HCT116 (cell line): ENCODE measurements at regions not wholly inside any gene's neighbourhood (a gene's known extent, or its start where the extent isn't known, plus 50 kb on each side); places are given as distances from the start of the nearest gene placed in this dataset.

ENCODE experiments used
- ATAC-seq: fragments of 200-7000 bp; cut with Tn5 transposase; 2 replicates; pipeline ENCODE4 v1.9.1; 2020; ENCODE audit warnings: mild to moderate bottlenecking, moderate library complexity
- BruUV-seq: library from RNA; stranded (reverse); fragments of 400-500 nt; replicated peaks from 2 replicates; lab custom pipeline; 2021; lab: Mats Ljungman, UMichigan
- CTCF ChIA-PET: fragments of 300-600 bp; sonication (Branson Sonifier 250); formaldehyde crosslinking; loops from one replicate; lab custom pipeline; 2021; ENCODE audit warnings: antibody characterized with exemption; lab: Charles Lee
- POLR2A ChIA-PET: fragments of 300-600, 350-600 bp; sonication (Branson Sonifier 250); formaldehyde crosslinking; loops from one replicate; lab custom pipeline; 2021; ENCODE audit warnings: antibody characterized with exemption; lab: Charles Lee
- RAD21 ChIA-PET, 2 experiments: fragments of 300-600 bp; sonication (Branson Sonifier 250); formaldehyde crosslinking; loops; one replicate each; lab custom pipeline; 2023; ENCODE audit warnings: low total read pairs in 2 of 2; ENCODE audit not compliant: uncharacterized antibody in 2 of 2, unreplicated experiment in 2 of 2, low non-redundant PET in 1 of 2; lab: Charles Lee
- DNase-seq: peaks from one replicate; pipeline ENCODE4 v3.0.0-alpha.2; 2010; ENCODE audit warnings: low read depth, low spot score
- H2AFZ ChIP-seq: fragments of 200-600 bp; shearing (Covaris generic), sonication (generic); 2 replicates; pipeline ENCODE4 v1.6.1; 2017; ENCODE audit warnings: low read depth, mixed run types, mixed read lengths, antibody characterized with exemption, low read length; ENCODE audit not compliant: poor library complexity, severe bottlenecking
- H3K27ac ChIP-seq: 2 replicates; pipeline ENCODE4 v1.5.1; 2012; ENCODE audit warnings: low read depth, low read length
- H3K27me3 ChIP-seq: fragments of 200-600 bp; sonication (generic); 2 replicates; pipeline ENCODE4 v1.6.1; 2016; ENCODE audit warnings: mixed run types, low read length, mixed read lengths; ENCODE audit not compliant: insufficient read depth
- H3K36me3 ChIP-seq, 2 experiments: fragments of 200-500 bp in 1 of 2; fragments of 200-600 bp in 1 of 2; sonication (Bioruptor generic) in 1 of 2; sonication (generic) in 1 of 2; 2 replicates each; pipeline versions ENCODE4 v1.5.1 to v1.6.1; 2014 to 2016; ENCODE audit warnings: low read length in 2 of 2, inconsistent platforms in 1 of 2, mixed read lengths in 1 of 2, mixed run types in 1 of 2; ENCODE audit not compliant: insufficient read depth in 2 of 2, control insufficient read depth in 1 of 2
- H3K4me1 ChIP-seq, 2 experiments: fragments of 200-600 bp in 1 of 2; sonication (generic) in 1 of 2; 2 replicates each; pipeline versions ENCODE4 v1.5.1 to v1.6.1; 2012 to 2017; ENCODE audit warnings: low read length in 2 of 2, inconsistent platforms in 1 of 2, mild to moderate bottlenecking in 1 of 2, mixed read lengths in 1 of 2, mixed run types in 1 of 2, moderate library complexity in 1 of 2; ENCODE audit not compliant: insufficient read depth in 2 of 2, control insufficient read depth in 1 of 2
- H3K4me2 ChIP-seq: fragments of 200-600 bp; sonication (generic); 2 replicates; pipeline ENCODE4 v1.6.1; 2017; ENCODE audit warnings: mixed run types, low read length, mixed read lengths
- H3K4me3 ChIP-seq, 2 experiments: fragments of 200-600 bp in 1 of 2; sonication (generic) in 1 of 2; replicated peaks in 1 of 2; 2 replicates each; pipeline ENCODE4 v1.5.1; 2011 to 2016; ENCODE audit warnings: low read length in 2 of 2, control low read depth in 1 of 2, low read depth in 1 of 2, mild to moderate bottlenecking in 1 of 2, mixed read lengths in 1 of 2, mixed run types in 1 of 2
- H3K79me2 ChIP-seq: fragments of 200-600 bp; sonication (generic); 2 replicates; pipeline ENCODE4 v1.6.1; 2017; ENCODE audit warnings: mild to moderate bottlenecking, mixed run types, low read length, moderate library complexity, mixed read lengths; ENCODE audit not compliant: insufficient read depth
- H3K9ac ChIP-seq: fragments of 200-600 bp; sonication (generic); 2 replicates; pipeline ENCODE4 v1.6.1; 2016; ENCODE audit warnings: low read length, mixed read lengths
- H3K9me2 ChIP-seq: fragments of 200-600 bp; sonication (generic), shearing (Covaris generic); 2 replicates; pipeline ENCODE4 v1.6.1; 2017; ENCODE audit warnings: mixed run types, mild to moderate bottlenecking, moderate library complexity; ENCODE audit not compliant: insufficient read depth
- H3K9me3 ChIP-seq, 2 experiments: fragments of 200-500 bp in 1 of 2; fragments of 200-600 bp in 1 of 2; sonication (Bioruptor generic) in 1 of 2; sonication (generic) in 1 of 2; 2 replicates each; pipeline ENCODE4 v1.6.1; 2014 to 2017; ENCODE audit warnings: low read length in 2 of 2, mixed read lengths in 2 of 2, inconsistent platforms in 1 of 2, low read depth in 1 of 2, mild to moderate bottlenecking in 1 of 2, mixed run types in 1 of 2, moderate library complexity in 1 of 2; ENCODE audit not compliant: control insufficient read depth in 1 of 2, insufficient read depth in 1 of 2
- H4K20me1 ChIP-seq: fragments of 200-600 bp; sonication (generic), shearing (Covaris generic); 2 replicates; pipeline ENCODE4 v1.6.1; 2017; ENCODE audit warnings: mixed run types, mild to moderate bottlenecking, moderate library complexity; ENCODE audit not compliant: insufficient read depth
- CBX3 ChIP-seq: IDR thresholded peaks from 2 replicates; pipeline ENCODE4 v1.6.1; 2012; ENCODE audit warnings: low read depth
- CEBPB ChIP-seq: IDR thresholded peaks from 2 replicates; pipeline ENCODE4 v1.6.1; 2012; ENCODE audit warnings: low read depth
- ELF1 ChIP-seq: IDR thresholded peaks from 2 replicates; pipeline ENCODE4 v1.6.1; 2012; ENCODE audit warnings: low read depth, borderline replicate concordance
- EZH2phosphoT487 ChIP-seq: fragments of 200-600 bp; IDR thresholded peaks from 2 replicates; pipeline ENCODE4 v1.6.1; 2018; ENCODE audit warnings: antibody characterized with exemption, borderline replicate concordance
- POLR2A ChIP-seq: IDR thresholded peaks from 2 replicates; pipeline ENCODE4 v1.7.0; 2011; ENCODE audit warnings: borderline replicate concordance; ENCODE audit not compliant: insufficient read depth, insufficient read length; ENCODE audit errors: extremely low read depth
- POLR2AphosphoS5 ChIP-seq: IDR thresholded peaks from 2 replicates; pipeline ENCODE4 v1.6.1; 2011; ENCODE audit warnings: mild to moderate bottlenecking, low read depth, low read length, moderate library complexity
- RAD21 ChIP-seq: IDR thresholded peaks from 2 replicates; pipeline ENCODE4 v1.6.1; 2012; ENCODE audit warnings: low read depth, mild to moderate bottlenecking
- SIN3A ChIP-seq: IDR thresholded peaks from 2 replicates; pipeline ENCODE4 v1.6.1; 2012; ENCODE audit warnings: low read depth
- SP1 ChIP-seq: IDR thresholded peaks from 2 replicates; pipeline ENCODE4 v1.6.1; 2012; ENCODE audit warnings: low read depth
- ZBTB33 ChIP-seq: IDR thresholded peaks from 2 replicates; pipeline ENCODE4 v1.6.1; 2011; ENCODE audit warnings: mild to moderate bottlenecking, low read length, moderate library complexity; ENCODE audit not compliant: insufficient replicate concordance; ENCODE audit errors: extremely low read depth
- ZFX ChIP-seq: fragments of 450-650 bp; IDR thresholded peaks from 2 replicates; pipeline ENCODE4 v1.6.1; 2017
- intact Hi-C: fragments of 100-400 bp; cut with micrococcal nuclease; formaldehyde crosslinking; loops from 2 replicates; pipeline ENCODE4 v1.10.0; 2022
- TF ChIP-seq, protein P1 (sequence below), 3 experiments: fragments of 200-600 bp in 1 of 3; sonication (generic) in 1 of 3; IDR thresholded peaks in 2 of 3; conservative IDR thresholded peaks in 1 of 3; 2 replicates each; pipeline ENCODE4 v1.5.1; 2012 to 2017; ENCODE audit warnings: low read depth in 2 of 3, low read length in 2 of 3, antibody characterized with exemption in 1 of 3, borderline replicate concordance in 1 of 3, control low read depth in 1 of 3, mild to moderate bottlenecking in 1 of 3, mixed read lengths in 1 of 3, mixed run types in 1 of 3, moderate library complexity in 1 of 3; ENCODE audit not compliant: insufficient read depth in 1 of 3

GRCh38 chr6:40253420-40253819 is 319.2 kb upstream of the MOCS1 start:
- H3K9me2 ChIP-seq, result no peaks in the 10 kb centered on the region
- no peaks in the 10 kb centered on the region for H3K4me1 ChIP-seq
- intact Hi-C loops, result no loop called here
- DNase-seq, result no peak
- H3K79me2 ChIP-seq, result no peaks in the 10 kb centered on the region
- no peaks in the 10 kb centered on the region for H3K36me3 ChIP-seq
- ATAC-seq, result no peak
- no peak overlapping the region for H3K4me2 ChIP-seq
- no peak for TF ChIP-seq POLR2A
- TF ChIP-seq ZBTB33, result no peak
- TF ChIP-seq CEBPB, result no peak
- TF ChIP-seq POLR2AphosphoS5, result no peak
- TF ChIP-seq, protein P1, sequence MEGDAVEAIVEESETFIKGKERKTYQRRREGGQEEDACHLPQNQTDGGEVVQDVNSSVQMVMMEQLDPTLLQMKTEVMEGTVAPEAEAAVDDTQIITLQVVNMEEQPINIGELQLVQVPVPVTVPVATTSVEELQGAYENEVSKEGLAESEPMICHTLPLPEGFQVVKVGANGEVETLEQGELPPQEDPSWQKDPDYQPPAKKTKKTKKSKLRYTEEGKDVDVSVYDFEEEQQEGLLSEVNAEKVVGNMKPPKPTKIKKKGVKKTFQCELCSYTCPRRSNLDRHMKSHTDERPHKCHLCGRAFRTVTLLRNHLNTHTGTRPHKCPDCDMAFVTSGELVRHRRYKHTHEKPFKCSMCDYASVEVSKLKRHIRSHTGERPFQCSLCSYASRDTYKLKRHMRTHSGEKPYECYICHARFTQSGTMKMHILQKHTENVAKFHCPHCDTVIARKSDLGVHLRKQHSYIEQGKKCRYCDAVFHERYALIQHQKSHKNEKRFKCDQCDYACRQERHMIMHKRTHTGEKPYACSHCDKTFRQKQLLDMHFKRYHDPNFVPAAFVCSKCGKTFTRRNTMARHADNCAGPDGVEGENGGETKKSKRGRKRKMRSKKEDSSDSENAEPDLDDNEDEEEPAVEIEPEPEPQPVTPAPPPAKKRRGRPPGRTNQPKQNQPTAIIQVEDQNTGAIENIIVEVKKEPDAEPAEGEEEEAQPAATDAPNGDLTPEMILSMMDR (IDR thresholded peaks at IDR 0.05 in 2 of 3, conservative IDR thresholded peaks at IDR 0.05 in 1 of 3; ENCODE audit: borderline replicate concordance in 1 of 3, insufficient read depth in 1 of 3, low read depth in 2 of 3, low read length in 2 of 3), result no peak
- no peak for TF ChIP-seq ELF1
- no peak for TF ChIP-seq CBX3
- TF ChIP-seq RAD21, result no peak
- TF ChIP-seq ZFX, result no peak
- no peak for TF ChIP-seq EZH2phosphoT487
- no peak for TF ChIP-seq SIN3A
- TF ChIP-seq SP1, result no peak
- TF ChIP-seq, all 23 proteins: peak for 0
- no peak overlapping the region for H3K27ac ChIP-seq
- peaks cover 27% of the 10 kb centered on the region for H3K27me3 ChIP-seq
- ChIA-PET POLR2A (no interaction called here), RAD21 (no interaction called here), CTCF (no interaction called here)
- no peak overlapping the region for H2AFZ ChIP-seq
- BruUV-seq, result no TSS peak
- H3K4me3 ChIP-seq, result no peak overlapping the region
- H3K9ac ChIP-seq, result no peak overlapping the region
- no peaks in the 10 kb centered on the region for H4K20me1 ChIP-seq
- H3K9me3 ChIP-seq, result no peaks in the 10 kb centered on the region
